Gastroesophageal sphincter (tissue), 4 donors: ENCODE measurements at regions not wholly inside any gene's neighbourhood (a gene's known extent, or its start where the extent isn't known, plus 50 kb on each side); places are given as distances from the start of the nearest gene placed in this dataset.

Source experiments
- ATAC-seq: fragments of 150-250 bp; one replicate; pipeline ENCODE4 v1.9.1; 2016; ENCODE audit warnings: mild to moderate bottlenecking, moderate library complexity
- H3K27ac ChIP-seq, 4 donors: fragments of 200-600 bp; sonication (generic) in 3 of 4; 1 replicate in 3 of 4; 2 replicates in 1 of 4; pipeline ENCODE4 v1.5.1; 2016 to 2019
- H3K27me3 ChIP-seq: fragments of 200-600 bp; sonication (generic); one replicate; pipeline ENCODE4 v1.5.1; 2019
- H3K36me3 ChIP-seq, 2 donors: fragments of 200-600 bp; sonication (generic); one replicate each; pipeline ENCODE4 v1.5.1; 2019; ENCODE audit warnings: control low read depth in 1 of 2
- H3K4me1 ChIP-seq, 3 donors: fragments of 200-600 bp; sonication (generic); 1 replicate in 2 of 3; 2 replicates in 1 of 3; pipeline ENCODE4 v1.5.1; 2016 to 2019; ENCODE audit warnings: control low read depth in 2 of 3
- H3K4me3 ChIP-seq, 2 donors: fragments of 200-600 bp; sonication (generic); one replicate each; pipeline ENCODE4 v1.5.1; 2019; ENCODE audit warnings: mild to moderate bottlenecking in 1 of 2, moderate library complexity in 1 of 2
- H3K9me3 ChIP-seq, 3 donors: fragments of 200-600 bp; sonication (generic); one replicate each; pipeline ENCODE4 v1.5.1; 2017 to 2019; ENCODE audit warnings: control low read depth in 2 of 3
- EP300 ChIP-seq: sonication (generic); formaldehyde crosslinking; IDR thresholded peaks from one replicate; pipeline ENCODE4 v1.6.1; 2017; ENCODE audit warnings: antibody characterized with exemption, mild to moderate bottlenecking
- POLR2A ChIP-seq, 2 donors: fragments of 450-650 bp; IDR thresholded peaks; one replicate each; pipeline ENCODE4 v1.6.1; 2017; ENCODE audit warnings: antibody characterized with exemption in 2 of 2, mild to moderate bottlenecking in 2 of 2, moderate library complexity in 1 of 2
- POLR2AphosphoS5 ChIP-seq: sonication (generic); formaldehyde crosslinking; IDR thresholded peaks from one replicate; pipeline ENCODE4 v1.6.1; 2017; ENCODE audit warnings: antibody characterized with exemption
- WGBS, 2 donors: methylation state at CpG; one replicate each; pipeline ENCODE4 v1.1.5; 2018; ENCODE audit warnings: low coverage in 1 of 2; 5-methylcytosine and 5-hydroxymethylcytosine counted together
- TF ChIP-seq, protein P1 (sequence below), 4 experiments: fragments of 200-600 bp in 2 of 4; fragments of 450-650 bp in 2 of 4; sonication (generic) in 1 of 4; IDR thresholded peaks; one replicate each; pipeline ENCODE4 v1.5.1; 2017 to 2019; ENCODE audit warnings: antibody characterized with exemption in 4 of 4, mild to moderate bottlenecking in 2 of 4, moderate library complexity in 2 of 4

DNA sequence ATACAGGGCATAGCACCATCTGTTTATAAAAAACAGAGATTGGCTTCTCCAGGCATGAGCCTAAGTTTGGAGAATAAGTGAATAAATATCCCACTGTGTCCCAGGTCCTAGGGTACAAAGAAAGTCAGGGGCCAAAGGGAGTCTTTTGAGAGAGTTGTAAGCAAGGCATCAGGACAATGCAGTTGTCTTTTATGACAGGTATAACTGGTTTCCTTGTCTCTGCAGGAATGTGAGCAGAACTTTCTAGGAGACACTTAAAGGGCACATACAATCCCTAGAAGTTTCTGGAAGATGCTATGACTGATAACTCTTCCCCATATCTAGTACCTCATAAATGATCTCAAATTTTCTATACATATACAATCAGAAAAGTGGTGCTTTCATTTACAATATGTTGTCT lies 245.6 kb upstream of the RGMB start:
- H3K4me3 ChIP-seq, result no peak overlapping the region
- no peak for ATAC-seq
- H3K27ac ChIP-seq, result no peak overlapping the region
- no peaks in the 10 kb centered on the region for H3K36me3 ChIP-seq
- H3K4me1 ChIP-seq, result peaks cover 0 to 30% (median 0%) of the 10 kb centered on the region in 3 donors
- H3K9me3 ChIP-seq, result no peaks in the 10 kb centered on the region
- H3K27me3 ChIP-seq, result no peaks in the 10 kb centered on the region
- TF ChIP-seq EP300, result no peak
- no peak for TF ChIP-seq POLR2AphosphoS5
- TF ChIP-seq POLR2A (IDR thresholded peaks at IDR 0.05), result no peak
- TF ChIP-seq, protein P1, sequence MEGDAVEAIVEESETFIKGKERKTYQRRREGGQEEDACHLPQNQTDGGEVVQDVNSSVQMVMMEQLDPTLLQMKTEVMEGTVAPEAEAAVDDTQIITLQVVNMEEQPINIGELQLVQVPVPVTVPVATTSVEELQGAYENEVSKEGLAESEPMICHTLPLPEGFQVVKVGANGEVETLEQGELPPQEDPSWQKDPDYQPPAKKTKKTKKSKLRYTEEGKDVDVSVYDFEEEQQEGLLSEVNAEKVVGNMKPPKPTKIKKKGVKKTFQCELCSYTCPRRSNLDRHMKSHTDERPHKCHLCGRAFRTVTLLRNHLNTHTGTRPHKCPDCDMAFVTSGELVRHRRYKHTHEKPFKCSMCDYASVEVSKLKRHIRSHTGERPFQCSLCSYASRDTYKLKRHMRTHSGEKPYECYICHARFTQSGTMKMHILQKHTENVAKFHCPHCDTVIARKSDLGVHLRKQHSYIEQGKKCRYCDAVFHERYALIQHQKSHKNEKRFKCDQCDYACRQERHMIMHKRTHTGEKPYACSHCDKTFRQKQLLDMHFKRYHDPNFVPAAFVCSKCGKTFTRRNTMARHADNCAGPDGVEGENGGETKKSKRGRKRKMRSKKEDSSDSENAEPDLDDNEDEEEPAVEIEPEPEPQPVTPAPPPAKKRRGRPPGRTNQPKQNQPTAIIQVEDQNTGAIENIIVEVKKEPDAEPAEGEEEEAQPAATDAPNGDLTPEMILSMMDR (IDR thresholded peaks at IDR 0.05), result no peak

DNA sequence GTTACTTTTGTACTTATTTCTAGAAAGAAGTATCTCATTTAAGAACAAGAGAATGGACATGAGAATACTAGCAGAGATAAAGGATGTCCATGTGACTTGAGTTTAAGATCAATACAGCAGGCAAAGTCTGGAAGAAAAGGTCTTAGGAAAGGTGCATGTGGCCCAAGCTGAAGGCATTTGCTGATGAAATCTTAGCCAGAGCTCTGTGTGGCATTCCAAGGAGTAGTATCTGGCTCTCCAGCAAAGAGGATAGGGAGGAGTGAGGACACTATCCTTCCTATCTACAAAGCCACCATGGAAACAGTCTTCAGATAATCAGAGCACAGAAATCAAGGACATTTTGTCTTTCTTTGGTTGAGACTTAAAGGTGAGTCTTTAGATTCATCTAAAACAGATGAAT lies 244.1 kb upstream of the RGMB start:
- no peaks in the 10 kb centered on the region for H3K36me3 ChIP-seq
- no peaks in the 10 kb centered on the region for H3K27me3 ChIP-seq
- no peak for ATAC-seq
- TF ChIP-seq EP300, result no peak
- no peak for TF ChIP-seq POLR2A (IDR thresholded peaks at IDR 0.05)
- TF ChIP-seq, protein P1 (IDR thresholded peaks at IDR 0.05), result no peak
- no peak for TF ChIP-seq POLR2AphosphoS5
- peaks cover 0 to 30% (median 0%) of the 10 kb centered on the region in 3 donors for H3K4me1 ChIP-seq
- H3K27ac ChIP-seq, result peak overlapping the region in 3 of 4 donors; percentile 51 to 62 (median 60)
- no peaks in the 10 kb centered on the region for H3K9me3 ChIP-seq
- no peak overlapping the region for H3K4me3 ChIP-seq

DNA sequence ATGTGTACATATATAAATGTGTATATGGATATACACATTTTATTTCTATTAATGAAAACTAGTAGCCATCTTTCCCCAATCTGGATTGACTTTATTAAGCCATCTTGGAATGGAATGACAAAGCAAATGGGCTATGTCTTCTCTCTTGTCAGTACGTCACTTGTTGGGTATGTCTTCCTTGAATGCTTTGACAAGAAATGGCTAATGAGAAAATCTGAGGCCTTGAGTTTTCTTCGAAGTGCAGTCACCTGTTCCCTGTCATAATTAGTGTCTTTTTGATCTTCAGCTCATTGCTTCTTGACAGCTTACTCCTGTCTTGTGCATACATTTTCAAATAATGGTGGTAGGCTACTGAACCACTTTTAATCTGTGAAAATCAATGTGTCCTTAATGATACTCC lies 243.2 kb upstream of the RGMB start:
- TF ChIP-seq POLR2AphosphoS5 (no peak), EP300 (no peak), POLR2A (IDR thresholded peaks at IDR 0.05) (no peak)
- TF ChIP-seq, protein P1 (IDR thresholded peaks at IDR 0.05), result no peak
- WGBS, 2 donors, result 56 to 75% methylated on average over 2 of the region's 2 CpGs

DNA sequence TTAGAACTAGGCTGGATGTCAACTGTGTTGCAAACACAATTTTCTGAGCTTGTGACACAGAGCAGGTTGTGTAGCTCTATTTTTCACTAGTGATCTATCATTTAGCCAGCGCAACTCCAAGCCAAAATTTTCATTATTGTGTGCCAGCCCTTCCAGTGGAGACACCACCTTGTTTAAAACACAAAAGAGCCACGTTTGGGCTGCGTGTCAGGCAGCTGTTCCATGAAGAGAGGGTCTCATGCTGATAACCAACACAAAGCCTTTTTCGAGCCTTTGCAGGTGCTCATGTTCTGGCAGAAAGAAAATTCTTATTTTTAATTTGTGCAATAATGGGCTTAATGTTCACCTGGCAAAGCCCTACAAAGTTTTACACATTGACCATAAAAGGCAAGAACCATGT lies 237.6 kb upstream of the RGMB start:
- no peaks in the 10 kb centered on the region for H3K27me3 ChIP-seq
- no peaks in the 10 kb centered on the region for H3K36me3 ChIP-seq
- H3K4me3 ChIP-seq, result no peak overlapping the region
- ATAC-seq, result no peak
- no peak overlapping the region for H3K27ac ChIP-seq
- WGBS, 2 donors, result 27 to 51% methylated on average over 4 of the region's 4 CpGs
- peaks cover 0 to 8% (median 0%) of the 10 kb centered on the region in 3 donors for H3K9me3 ChIP-seq
- TF ChIP-seq, protein P1 (IDR thresholded peaks at IDR 0.05), result no peak
- no peak for TF ChIP-seq POLR2AphosphoS5
- no peak for TF ChIP-seq POLR2A (IDR thresholded peaks at IDR 0.05)
- no peak for TF ChIP-seq EP300
- peaks cover 0 to 8% (median 3%) of the 10 kb centered on the region in 3 donors for H3K4me1 ChIP-seq

More for the DNA sequence above, 243.2 kb upstream of the RGMB start:
- no peaks in the 10 kb centered on the region for H3K9me3 ChIP-seq
- no peak for ATAC-seq
- H3K27me3 ChIP-seq, result no peaks in the 10 kb centered on the region
- no peak overlapping the region for H3K4me3 ChIP-seq
- H3K27ac ChIP-seq, result peak overlapping the region in 1 of 4 donors; percentile 62
- H3K36me3 ChIP-seq, result no peaks in the 10 kb centered on the region
- peaks cover 0 to 30% (median 0%) of the 10 kb centered on the region in 3 donors for H3K4me1 ChIP-seq

DNA sequence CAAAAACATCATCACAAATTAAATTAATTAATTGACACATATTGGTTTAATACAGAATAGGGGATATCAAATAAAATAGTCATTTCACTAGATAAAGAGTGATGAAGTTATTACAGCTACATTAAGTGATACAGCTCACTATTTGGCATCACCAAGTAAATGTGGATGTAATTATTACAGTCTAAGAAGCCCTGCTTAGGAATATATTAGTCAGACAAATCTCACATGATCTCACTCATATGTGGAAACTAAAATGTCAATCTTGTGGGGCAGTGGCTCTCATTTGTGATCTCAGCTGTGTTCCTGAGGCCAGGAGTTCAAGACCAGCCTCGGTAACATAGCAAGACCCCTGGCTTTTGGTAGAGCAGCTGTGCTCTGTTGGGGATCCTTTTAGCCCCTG lies 233.4 kb upstream of the RGMB start:
- Histone ChIP-seq H3K9me3 (peaks cover 0 to 34% (median 0%) of the 10 kb centered on the region in 3 donors), H3K27ac (no peak overlapping the region), H3K36me3 (no peaks in the 10 kb centered on the region), H3K4me1 (peaks cover 0 to 8% (median 3%) of the 10 kb centered on the region in 3 donors), H3K4me3 (no peak overlapping the region), H3K27me3 (no peaks in the 10 kb centered on the region)
- ATAC-seq, result no peak
- WGBS, 2 donors, result 90% methylated on average over 1 of the region's 1 CpG; no CpG with 5 or more reads in 1 of the 2 donors
- no peak for TF ChIP-seq POLR2AphosphoS5
- no peak for TF ChIP-seq EP300
- no peak for TF ChIP-seq POLR2A (IDR thresholded peaks at IDR 0.05)
- TF ChIP-seq, protein P1 (IDR thresholded peaks at IDR 0.05), result no peak
